ENCODE measurements at regions not wholly inside any gene's neighbourhood (a gene's known extent, or its start where the extent isn't known, plus 50 kb on each side); places are given as distances from the start of the nearest gene placed in this dataset.

GRCh38 chr9:117587263-117587662 is 116.9 kb upstream of the TLR4 start:
- ATAC-seq (ENCODE audit: low read depth) = no peak
- no peak overlapping the region for H3K4me3 Mint-ChIP-seq
- no peak overlapping the region for H3K27ac Mint-ChIP-seq
- no peaks in the 10 kb centered on the region for H3K36me3 Mint-ChIP-seq
- peaks cover 9% of the 10 kb centered on the region for H3K9me3 Mint-ChIP-seq
- peaks cover 2% of the 10 kb centered on the region for H3K27me3 Mint-ChIP-seq
- DNase-seq (ENCODE audit: low spot score in 2 of 2) = no peak
- no peaks in the 10 kb centered on the region for H3K4me1 Mint-ChIP-seq

- Mint-ChIP-seq H3K9me3 (peaks cover 5% of the 10 kb centered on the region), H3K4me1 (no peaks in the 10 kb centered on the region), H3K27ac (no peak overlapping the region), H3K36me3 (no peaks in the 10 kb centered on the region), H3K4me3 (no peak overlapping the region), H3K27me3 (no peaks in the 10 kb centered on the region)
- DNase-seq (ENCODE audit: low spot score in 2 of 2) = no peak
- ATAC-seq (ENCODE audit: low read depth) = no peak
Observed at GRCh38 chr9:117574099-117574498, 130.1 kb upstream of the TLR4 start.

GRCh38 chr9:117564839-117565238 is 139.4 kb upstream of the TLR4 start:
- H3K36me3 Mint-ChIP-seq = no peaks in the 10 kb centered on the region
- no peak overlapping the region for H3K27ac Mint-ChIP-seq
- ATAC-seq (ENCODE audit: low read depth) (no peak), DNase-seq (ENCODE audit: low spot score in 2 of 2) (no peak)
- no peaks in the 10 kb centered on the region for H3K27me3 Mint-ChIP-seq
- H3K4me3 Mint-ChIP-seq = no peak overlapping the region
- H3K4me1 Mint-ChIP-seq = no peaks in the 10 kb centered on the region
- peaks cover 5% of the 10 kb centered on the region for H3K9me3 Mint-ChIP-seq

GRCh38 chr9:117561761-117562160 is 142.4 kb upstream of the TLR4 start:
- no peak overlapping the region for H3K4me3 Mint-ChIP-seq
- DNase-seq (ENCODE audit: low spot score in 2 of 2) (no peak), ATAC-seq (ENCODE audit: low read depth) (no peak)
- no peak overlapping the region for H3K27ac Mint-ChIP-seq
- H3K36me3 Mint-ChIP-seq = no peaks in the 10 kb centered on the region
- peaks cover 2% of the 10 kb centered on the region for H3K27me3 Mint-ChIP-seq
- H3K4me1 Mint-ChIP-seq = no peaks in the 10 kb centered on the region
- H3K9me3 Mint-ChIP-seq = peaks cover 5% of the 10 kb centered on the region

GRCh38 chr9:117555964-117556629 is 141.2 kb upstream of the ASTN2 start:
- Mint-ChIP-seq H3K9me3 (peaks cover 3% of the 10 kb centered on the region), H3K4me3 (no peak overlapping the region), H3K4me1 (no peaks in the 10 kb centered on the region), H3K27ac (no peak overlapping the region), H3K27me3 (peaks cover 10% of the 10 kb centered on the region), H3K36me3 (no peaks in the 10 kb centered on the region)
- ATAC-seq (ENCODE audit: low read depth) (no peak), DNase-seq (ENCODE audit: low spot score in 2 of 2) (no peak)

GRCh38 chr9:117552811-117553210 is 138.0 kb upstream of the ASTN2 start:
- H3K4me3 Mint-ChIP-seq = no peak overlapping the region
- ATAC-seq (ENCODE audit: low read depth) (no peak), DNase-seq (ENCODE audit: low spot score in 2 of 2) (no peak)
- H3K36me3 Mint-ChIP-seq = no peaks in the 10 kb centered on the region
- H3K27me3 Mint-ChIP-seq = peaks cover 9% of the 10 kb centered on the region
- no peaks in the 10 kb centered on the region for H3K9me3 Mint-ChIP-seq
- no peak overlapping the region for H3K27ac Mint-ChIP-seq
- H3K4me1 Mint-ChIP-seq = no peaks in the 10 kb centered on the region

GRCh38 chr9:117551171-117551570 is 136.3 kb upstream of the ASTN2 start:
- H3K4me1 Mint-ChIP-seq = no peaks in the 10 kb centered on the region
- H3K36me3 Mint-ChIP-seq = no peaks in the 10 kb centered on the region
- H3K27ac Mint-ChIP-seq = no peak overlapping the region
- no peaks in the 10 kb centered on the region for H3K9me3 Mint-ChIP-seq
- no peak overlapping the region for H3K4me3 Mint-ChIP-seq
- H3K27me3 Mint-ChIP-seq = peaks cover 9% of the 10 kb centered on the region
- DNase-seq (ENCODE audit: low spot score in 2 of 2) = no peak
- no peak for ATAC-seq (ENCODE audit: low read depth)

- Mint-ChIP-seq H3K9me3 (no peaks in the 10 kb centered on the region), H3K27me3 (peaks cover 9% of the 10 kb centered on the region), H3K4me3 (no peak overlapping the region), H3K36me3 (no peaks in the 10 kb centered on the region), H3K27ac (no peak overlapping the region), H3K4me1 (no peaks in the 10 kb centered on the region)
- no peak for ATAC-seq (ENCODE audit: low read depth)
- no peak for DNase-seq (ENCODE audit: low spot score in 2 of 2)
Observed at GRCh38 chr9:117549444-117549843, 134.6 kb upstream of the ASTN2 start.

- Mint-ChIP-seq H3K27me3 (peaks cover 9% of the 10 kb centered on the region), H3K4me3 (no peak overlapping the region)
Observed at GRCh38 chr9:117548556-117548955, 133.7 kb upstream of the ASTN2 start.

GRCh38 chr9:117547904-117548303 is 133.0 kb upstream of the ASTN2 start:
- no peak overlapping the region for H3K4me3 Mint-ChIP-seq
- no peaks in the 10 kb centered on the region for H3K9me3 Mint-ChIP-seq
- H3K4me1 Mint-ChIP-seq = no peaks in the 10 kb centered on the region
- ATAC-seq (ENCODE audit: low read depth) (no peak), DNase-seq (ENCODE audit: low spot score in 2 of 2) (no peak)
- H3K36me3 Mint-ChIP-seq = no peaks in the 10 kb centered on the region
- H3K27ac Mint-ChIP-seq = no peak overlapping the region
- H3K27me3 Mint-ChIP-seq = peaks cover 5% of the 10 kb centered on the region

More at GRCh38 chr9:117548556-117548955, 133.7 kb upstream of the ASTN2 start:
- Mint-ChIP-seq H3K4me1 (no peaks in the 10 kb centered on the region), H3K9me3 (no peaks in the 10 kb centered on the region), H3K36me3 (no peaks in the 10 kb centered on the region), H3K27ac (no peak overlapping the region)
- ATAC-seq (ENCODE audit: low read depth) = no peak
- no peak for DNase-seq (ENCODE audit: low spot score in 2 of 2)

- Mint-ChIP-seq H3K27ac (no peak overlapping the region), H3K4me1 (no peaks in the 10 kb centered on the region), H3K27me3 (peaks cover 2% of the 10 kb centered on the region), H3K9me3 (no peaks in the 10 kb centered on the region), H3K4me3 (no peak overlapping the region), H3K36me3 (no peaks in the 10 kb centered on the region)
- ATAC-seq (ENCODE audit: low read depth) (peak; percentile 59), DNase-seq (ENCODE audit: low spot score in 2 of 2) (no peak)
Observed at GRCh38 chr9:117546894-117547678, 132.2 kb upstream of the ASTN2 start.

- DNase-seq (ENCODE audit: low spot score in 2 of 2) (no peak), ATAC-seq (ENCODE audit: low read depth) (no peak)
- no peaks in the 10 kb centered on the region for H3K27me3 Mint-ChIP-seq
- no peaks in the 10 kb centered on the region for H3K9me3 Mint-ChIP-seq
- no peak overlapping the region for H3K27ac Mint-ChIP-seq
- H3K4me3 Mint-ChIP-seq = no peak overlapping the region
- H3K36me3 Mint-ChIP-seq = no peaks in the 10 kb centered on the region
- H3K4me1 Mint-ChIP-seq = no peaks in the 10 kb centered on the region
Observed at GRCh38 chr9:117545846-117546245, 131.0 kb upstream of the ASTN2 start.

- no peak overlapping the region for H3K27ac Mint-ChIP-seq
- no peaks in the 10 kb centered on the region for H3K36me3 Mint-ChIP-seq
- H3K27me3 Mint-ChIP-seq = no peaks in the 10 kb centered on the region
- H3K4me3 Mint-ChIP-seq = no peak overlapping the region
- DNase-seq (ENCODE audit: low spot score in 2 of 2) = no peak
- no peak for ATAC-seq (ENCODE audit: low read depth)
- H3K9me3 Mint-ChIP-seq = no peaks in the 10 kb centered on the region
- no peaks in the 10 kb centered on the region for H3K4me1 Mint-ChIP-seq
Observed at GRCh38 chr9:117543089-117543488, 128.2 kb upstream of the ASTN2 start.

GRCh38 chr9:117542021-117542420 is 127.2 kb upstream of the ASTN2 start:
- H3K9me3 Mint-ChIP-seq = no peaks in the 10 kb centered on the region
- H3K27me3 Mint-ChIP-seq = no peaks in the 10 kb centered on the region
- H3K4me1 Mint-ChIP-seq = no peaks in the 10 kb centered on the region
- no peak overlapping the region for H3K27ac Mint-ChIP-seq
- ATAC-seq (ENCODE audit: low read depth) (no peak), DNase-seq (ENCODE audit: low spot score in 2 of 2) (no peak)
- no peaks in the 10 kb centered on the region for H3K36me3 Mint-ChIP-seq
- no peak overlapping the region for H3K4me3 Mint-ChIP-seq

GRCh38 chr9:117541181-117541580 is 126.3 kb upstream of the ASTN2 start:
- Mint-ChIP-seq H3K4me3 (no peak overlapping the region), H3K27ac (no peak overlapping the region), H3K27me3 (no peaks in the 10 kb centered on the region), H3K9me3 (no peaks in the 10 kb centered on the region), H3K36me3 (no peaks in the 10 kb centered on the region), H3K4me1 (no peaks in the 10 kb centered on the region)
- ATAC-seq (ENCODE audit: low read depth) (no peak), DNase-seq (ENCODE audit: low spot score in 2 of 2) (no peak)

Data from memory B cell (primary cell).